WTC11 (cell line): ENCODE measurements at regions not wholly inside any gene's neighbourhood (a gene's known extent, or its start where the extent isn't known, plus 50 kb on each side); places are given as distances from the start of the nearest gene placed in this dataset.

Experiments used
- ATAC-seq: fragments of 200-7000 bp; cut with Tn5 transposase; 2 replicates; pipeline ENCODE4 v1.10.0; 2021; ENCODE audit warnings: mild to moderate bottlenecking, moderate library complexity
- CTCF ChIA-PET: fragments of 300-600 bp; sonication (Branson Sonifier 250); formaldehyde crosslinking; loops from one replicate; lab custom pipeline; 2021; ENCODE audit warnings: antibody characterized with exemption; lab: Charles Lee
- POLR2A ChIA-PET: fragments of 350-600 bp; sonication (Branson Sonifier 250); formaldehyde crosslinking; loops from one replicate; lab custom pipeline; 2021; ENCODE audit warnings: antibody characterized with exemption; lab: Charles Lee
- DNase-seq: peaks from one replicate; pipeline ENCODE4 v3.0.0; 2021; ENCODE audit warnings: low spot score
- H3K27ac Mint-ChIP-seq: 2 replicates; pipeline ENCODE4 v1.8.0; 2021; ENCODE audit warnings: mixed read lengths
- H3K27me3 Mint-ChIP-seq: 2 replicates; pipeline ENCODE4 v1.8.0; 2021; ENCODE audit warnings: low read depth, mild to moderate bottlenecking, moderate library complexity, mixed read lengths
- H3K36me3 Mint-ChIP-seq: 2 replicates; pipeline ENCODE4 v1.8.0; 2021; ENCODE audit warnings: mixed read lengths
- H3K4me1 Mint-ChIP-seq: 2 replicates; pipeline ENCODE4 v1.8.0; 2022; ENCODE audit warnings: mixed read lengths
- H3K4me3 Mint-ChIP-seq: 2 replicates; pipeline ENCODE4 v1.8.0; 2021; ENCODE audit warnings: mild to moderate bottlenecking, moderate library complexity, mixed read lengths
- H3K9me3 Mint-ChIP-seq: 2 replicates; pipeline ENCODE4 v1.8.0; 2021; ENCODE audit warnings: mixed read lengths
- ARID4B ChIP-seq: sonication (generic); formaldehyde crosslinking; IDR thresholded peaks from 2 replicates; pipeline ENCODE4 v1.8.0; 2023; ENCODE audit warnings: missing genetic modification reagents, mild to moderate bottlenecking, borderline replicate concordance
- CDX4 ChIP-seq: fragments of 250-450 bp; sonication (Bioruptor Pico); IDR thresholded peaks from 2 replicates; pipeline ENCODE4 v1.9.0; 2021; ENCODE audit warnings: moderate library complexity, mild to moderate bottlenecking, inconsistent platforms, borderline replicate concordance
- CREB1 ChIP-seq: sonication (generic); formaldehyde crosslinking; IDR thresholded peaks from 2 replicates; pipeline ENCODE4 v1.8.0; 2023; ENCODE audit warnings: mild to moderate bottlenecking, missing genetic modification reagents
- CREM ChIP-seq: sonication (generic); formaldehyde crosslinking; IDR thresholded peaks from 2 replicates; pipeline ENCODE4 v1.8.1; 2022; ENCODE audit warnings: mild to moderate bottlenecking, missing genetic modification reagents, moderate library complexity
- EMX1 ChIP-seq: fragments of 250-450 bp; sonication (Bioruptor Pico); IDR thresholded peaks from 2 replicates; pipeline ENCODE4 v1.8.0; 2021; ENCODE audit warnings: mild to moderate bottlenecking
- FOXK1 ChIP-seq: sonication (generic); formaldehyde crosslinking; IDR thresholded peaks from 2 replicates; pipeline ENCODE4 v1.8.0; 2022; ENCODE audit warnings: mild to moderate bottlenecking, moderate library complexity, missing genetic modification reagents
- IRF1 ChIP-seq: sonication (generic); formaldehyde crosslinking; IDR thresholded peaks from 2 replicates; pipeline ENCODE4 v1.8.0; 2023; ENCODE audit warnings: missing genetic modification reagents
- MYBL2 ChIP-seq: sonication (generic); formaldehyde crosslinking; IDR thresholded peaks from 2 replicates; pipeline ENCODE4 v1.8.1; 2023; ENCODE audit warnings: mild to moderate bottlenecking, moderate library complexity, missing genetic modification reagents
- NFATC4 ChIP-seq: fragments of 250-450 bp; sonication (Bioruptor Pico); IDR thresholded peaks from 2 replicates; pipeline ENCODE4 v1.9.0; 2021; ENCODE audit warnings: mild to moderate bottlenecking
- NFE2L1 ChIP-seq: sonication (generic); formaldehyde crosslinking; IDR thresholded peaks from 2 replicates; pipeline ENCODE4 v1.8.1; 2023; ENCODE audit warnings: missing genetic modification reagents
- ZBTB21 ChIP-seq: sonication (generic); formaldehyde crosslinking; IDR thresholded peaks from 2 replicates; pipeline ENCODE4 v1.8.1; 2023; ENCODE audit warnings: mild to moderate bottlenecking, missing genetic modification reagents, borderline replicate concordance
- ZNF219 ChIP-seq: sonication (generic); formaldehyde crosslinking; IDR thresholded peaks from 2 replicates; pipeline ENCODE4 v1.8.0; 2023; ENCODE audit warnings: missing genetic modification reagents, mild to moderate bottlenecking, borderline replicate concordance
- TF ChIP-seq, protein P1 (sequence below): fragments of 250-450 bp; sonication (Bioruptor Pico); conservative IDR thresholded peaks from 2 replicates; pipeline ENCODE4 v1.9.0; 2021; ENCODE audit warnings: mild to moderate bottlenecking
- TF ChIP-seq, protein P2 (sequence below): sonication (generic); formaldehyde crosslinking; IDR thresholded peaks from 2 replicates; pipeline ENCODE4 v1.8.1; 2022; ENCODE audit warnings: low read depth, mild to moderate bottlenecking, moderate library complexity, missing genetic modification reagents, borderline replicate concordance
- TF ChIP-seq, protein P3 (sequence below): sonication (generic); formaldehyde crosslinking; IDR thresholded peaks from 2 replicates; pipeline ENCODE4 v1.8.0; 2022; ENCODE audit warnings: mild to moderate bottlenecking, missing genetic modification reagents
- TF ChIP-seq, protein P4 (sequence below): sonication (generic); formaldehyde crosslinking; conservative IDR thresholded peaks from 2 replicates; pipeline ENCODE4 v1.8.1; 2023; ENCODE audit warnings: mild to moderate bottlenecking, low read depth, missing genetic modification reagents, moderate library complexity
- TF ChIP-seq, protein P5 (sequence below): sonication (generic); formaldehyde crosslinking; IDR thresholded peaks from 2 replicates; pipeline ENCODE4 v1.8.1; 2023; ENCODE audit warnings: mild to moderate bottlenecking, missing genetic modification reagents, moderate library complexity

DNA sequence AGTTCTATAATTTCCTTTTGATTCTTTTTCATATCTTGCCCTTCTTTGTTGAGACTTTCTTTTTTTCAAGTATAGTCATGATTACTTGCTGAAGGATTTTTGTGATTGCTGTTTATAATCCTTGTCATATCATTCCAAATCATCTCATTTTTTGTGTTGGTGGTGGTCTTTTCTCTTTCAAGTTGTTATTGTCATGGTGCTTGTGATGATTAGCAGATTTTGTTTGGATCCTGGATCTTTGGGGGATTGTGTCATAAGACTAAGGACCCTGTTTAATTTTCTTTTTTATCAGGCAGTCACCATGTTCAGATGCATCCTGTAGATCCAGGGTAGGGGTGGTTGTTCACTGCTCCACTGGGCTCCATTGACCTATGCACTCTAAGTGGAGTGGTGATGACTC lies 254.4 kb upstream of the FOXF1 start:
- ChIA-PET CTCF (no interaction called here), POLR2A (no interaction called here)
- Mint-ChIP-seq H3K36me3 (peaks cover 4% of the 10 kb centered on the region), H3K9me3 (peaks cover 30% of the 10 kb centered on the region), H3K27ac (no peak overlapping the region), H3K4me1 (peaks cover 2% of the 10 kb centered on the region; the same call in 1 of the 2 replicates), H3K27me3 (no peaks in the 10 kb centered on the region; the same call in 1 of the 2 replicates), H3K4me3 (no peak overlapping the region)
- no peak for ATAC-seq
- DNase-seq: no peak
- TF ChIP-seq, protein P1, sequence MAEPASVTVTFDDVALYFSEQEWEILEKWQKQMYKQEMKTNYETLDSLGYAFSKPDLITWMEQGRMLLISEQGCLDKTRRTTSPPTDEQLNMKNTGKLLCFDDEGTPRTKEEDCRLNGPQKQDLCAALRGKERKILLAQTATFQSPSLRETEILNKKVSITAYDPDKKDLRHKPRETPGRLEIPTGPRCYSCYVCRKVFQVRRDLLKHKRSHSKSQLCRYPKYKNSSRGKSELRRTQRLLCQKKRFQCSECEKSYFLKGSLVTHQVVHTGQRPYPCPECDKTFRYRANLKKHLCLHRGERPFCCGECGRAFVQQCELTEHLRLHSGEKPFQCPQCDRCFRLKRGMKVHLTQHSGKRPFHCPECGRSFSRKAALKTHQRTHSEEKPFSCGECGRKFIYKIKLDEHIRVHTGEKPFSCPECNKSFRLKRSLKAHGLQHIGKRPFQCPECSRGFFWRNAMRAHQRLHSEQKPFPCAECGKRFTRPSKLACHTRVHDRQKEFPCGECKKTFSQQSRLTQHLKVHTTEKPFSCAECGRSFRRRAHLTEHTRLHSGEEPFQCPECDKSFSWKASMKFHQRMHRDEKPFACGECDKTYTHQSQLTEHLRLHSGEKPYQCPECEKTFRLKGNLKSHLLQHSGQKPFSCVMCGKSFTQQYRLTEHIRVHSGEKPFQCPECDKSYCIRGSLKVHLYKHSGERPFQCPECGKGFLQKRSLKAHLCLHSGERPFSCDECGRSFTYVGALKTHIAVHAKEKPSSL (CRISPR knock-in tag): no peak
- no peak for TF ChIP-seq NFATC4 (CRISPR knock-in tag)

- no peak overlapping the region for H3K27ac Mint-ChIP-seq
- peaks cover 4% of the 10 kb centered on the region for H3K4me1 Mint-ChIP-seq
- H3K4me3 Mint-ChIP-seq: no peak overlapping the region
- POLR2A ChIA-PET: no interaction called here
- peaks cover 11% of the 10 kb centered on the region for H3K36me3 Mint-ChIP-seq
- ATAC-seq (no peak), DNase-seq (no peak)
- H3K27me3 Mint-ChIP-seq: no peaks in the 10 kb centered on the region; the same call in 1 of the 2 replicates
- TF ChIP-seq ARID4B (CRISPR knock-in tag) (no peak), MYBL2 (CRISPR knock-in tag) (no peak), CDX4 (no peak), EMX1 (CRISPR knock-in tag) (no peak), ZBTB21 (no peak), IRF1 (CRISPR knock-in tag) (no peak), CREM (no peak)
- TF ChIP-seq, protein P2, sequence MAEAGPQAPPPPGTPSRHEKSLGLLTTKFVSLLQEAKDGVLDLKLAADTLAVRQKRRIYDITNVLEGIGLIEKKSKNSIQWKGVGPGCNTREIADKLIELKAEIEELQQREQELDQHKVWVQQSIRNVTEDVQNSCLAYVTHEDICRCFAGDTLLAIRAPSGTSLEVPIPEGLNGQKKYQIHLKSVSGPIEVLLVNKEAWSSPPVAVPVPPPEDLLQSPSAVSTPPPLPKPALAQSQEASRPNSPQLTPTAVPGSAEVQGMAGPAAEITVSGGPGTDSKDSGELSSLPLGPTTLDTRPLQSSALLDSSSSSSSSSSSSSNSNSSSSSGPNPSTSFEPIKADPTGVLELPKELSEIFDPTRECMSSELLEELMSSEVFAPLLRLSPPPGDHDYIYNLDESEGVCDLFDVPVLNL: no peak
- TF ChIP-seq, protein P3, sequence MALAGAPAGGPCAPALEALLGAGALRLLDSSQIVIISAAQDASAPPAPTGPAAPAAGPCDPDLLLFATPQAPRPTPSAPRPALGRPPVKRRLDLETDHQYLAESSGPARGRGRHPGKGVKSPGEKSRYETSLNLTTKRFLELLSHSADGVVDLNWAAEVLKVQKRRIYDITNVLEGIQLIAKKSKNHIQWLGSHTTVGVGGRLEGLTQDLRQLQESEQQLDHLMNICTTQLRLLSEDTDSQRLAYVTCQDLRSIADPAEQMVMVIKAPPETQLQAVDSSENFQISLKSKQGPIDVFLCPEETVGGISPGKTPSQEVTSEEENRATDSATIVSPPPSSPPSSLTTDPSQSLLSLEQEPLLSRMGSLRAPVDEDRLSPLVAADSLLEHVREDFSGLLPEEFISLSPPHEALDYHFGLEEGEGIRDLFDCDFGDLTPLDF (CRISPR knock-in tag): no peak
- CTCF ChIA-PET: no interaction called here
- H3K9me3 Mint-ChIP-seq: peaks cover 38% of the 10 kb centered on the region
Measured at GRCh38 chr16:86256995-86257394, 253.3 kb upstream of the FOXF1 start.

GRCh38 chr16:86257546-86257945 lies 252.8 kb upstream of the FOXF1 start:
- ATAC-seq: no peak
- POLR2A ChIA-PET: no interaction called here
- no peak for DNase-seq
- H3K27ac Mint-ChIP-seq: no peak overlapping the region
- CTCF ChIA-PET: no interaction called here
- peaks cover 7% of the 10 kb centered on the region for H3K4me1 Mint-ChIP-seq
- H3K36me3 Mint-ChIP-seq: peaks cover 14% of the 10 kb centered on the region
- H3K4me3 Mint-ChIP-seq: no peak overlapping the region
- H3K9me3 Mint-ChIP-seq: peaks cover 40% of the 10 kb centered on the region
- no peaks in the 10 kb centered on the region; the same call in 1 of the 2 replicates for H3K27me3 Mint-ChIP-seq
- TF ChIP-seq, protein P4, sequence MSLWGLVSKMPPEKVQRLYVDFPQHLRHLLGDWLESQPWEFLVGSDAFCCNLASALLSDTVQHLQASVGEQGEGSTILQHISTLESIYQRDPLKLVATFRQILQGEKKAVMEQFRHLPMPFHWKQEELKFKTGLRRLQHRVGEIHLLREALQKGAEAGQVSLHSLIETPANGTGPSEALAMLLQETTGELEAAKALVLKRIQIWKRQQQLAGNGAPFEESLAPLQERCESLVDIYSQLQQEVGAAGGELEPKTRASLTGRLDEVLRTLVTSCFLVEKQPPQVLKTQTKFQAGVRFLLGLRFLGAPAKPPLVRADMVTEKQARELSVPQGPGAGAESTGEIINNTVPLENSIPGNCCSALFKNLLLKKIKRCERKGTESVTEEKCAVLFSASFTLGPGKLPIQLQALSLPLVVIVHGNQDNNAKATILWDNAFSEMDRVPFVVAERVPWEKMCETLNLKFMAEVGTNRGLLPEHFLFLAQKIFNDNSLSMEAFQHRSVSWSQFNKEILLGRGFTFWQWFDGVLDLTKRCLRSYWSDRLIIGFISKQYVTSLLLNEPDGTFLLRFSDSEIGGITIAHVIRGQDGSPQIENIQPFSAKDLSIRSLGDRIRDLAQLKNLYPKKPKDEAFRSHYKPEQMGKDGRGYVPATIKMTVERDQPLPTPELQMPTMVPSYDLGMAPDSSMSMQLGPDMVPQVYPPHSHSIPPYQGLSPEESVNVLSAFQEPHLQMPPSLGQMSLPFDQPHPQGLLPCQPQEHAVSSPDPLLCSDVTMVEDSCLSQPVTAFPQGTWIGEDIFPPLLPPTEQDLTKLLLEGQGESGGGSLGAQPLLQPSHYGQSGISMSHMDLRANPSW (CRISPR knock-in tag): no peak
- TF ChIP-seq, protein P5, sequence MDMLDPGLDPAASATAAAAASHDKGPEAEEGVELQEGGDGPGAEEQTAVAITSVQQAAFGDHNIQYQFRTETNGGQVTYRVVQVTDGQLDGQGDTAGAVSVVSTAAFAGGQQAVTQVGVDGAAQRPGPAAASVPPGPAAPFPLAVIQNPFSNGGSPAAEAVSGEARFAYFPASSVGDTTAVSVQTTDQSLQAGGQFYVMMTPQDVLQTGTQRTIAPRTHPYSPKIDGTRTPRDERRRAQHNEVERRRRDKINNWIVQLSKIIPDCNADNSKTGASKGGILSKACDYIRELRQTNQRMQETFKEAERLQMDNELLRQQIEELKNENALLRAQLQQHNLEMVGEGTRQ (CRISPR knock-in tag): no peak
- TF ChIP-seq NFE2L1 (CRISPR knock-in tag) (no peak), CREB1 (CRISPR knock-in tag) (no peak), EMX1 (CRISPR knock-in tag) (no peak), FOXK1 (CRISPR knock-in tag) (no peak), ZNF219 (no peak)
